CD4-positive, alpha-beta T cell treated with Interleukin-4 for 1 hour (primary cell): ENCODE measurements at regions not wholly inside any gene's neighbourhood (a gene's known extent, or its start where the extent isn't known, plus 50 kb on each side); places are given as distances from the start of the nearest gene placed in this dataset.

ENCODE experiments used
- DNase-seq, 2 donors: peaks; one replicate each; pipeline ENCODE4 v3.0.0-alpha.2; 2020 to 2022

- DNase-seq: peak in 1 of 2 donors; percentile 52
Observed at GRCh38 chr12:3950714-3951320, 77.6 kb upstream of the PARP11 start.

- peak in 1 of 2 donors; percentile 84 for DNase-seq
Observed at GRCh38 chr12:3947781-3948180, 74.6 kb upstream of the PARP11 start.

GRCh38 chr12:3945671-3946070 lies 72.5 kb upstream of the PARP11 start:
- no peak for DNase-seq

- no peak for DNase-seq
Observed at GRCh38 chr12:3944620-3945019, 71.4 kb upstream of the PARP11 start.

- DNase-seq: no peak
Observed at GRCh38 chr12:3938042-3938544, 64.9 kb upstream of the PARP11 start.

- peak in 1 of 2 donors; percentile 59 for DNase-seq
Observed at GRCh38 chr12:3935078-3935477, 61.9 kb upstream of the PARP11 start.

- no peak for DNase-seq
Observed at GRCh38 chr12:3933819-3934192, 60.6 kb upstream of the PARP11 start.

GRCh38 chr12:3933074-3933818 lies 60.0 kb upstream of the PARP11 start:
- DNase-seq: peak in 1 of 2 donors; percentile 43

- DNase-seq: no peak
Observed at GRCh38 chr12:3931776-3932175, 58.6 kb upstream of the PARP11 start.

- peak in 1 of 2 donors; percentile 42 for DNase-seq
Observed at GRCh38 chr12:3931206-3931605, 58.0 kb upstream of the PARP11 start.

GRCh38 chr12:3929875-3930615 lies 56.8 kb upstream of the PARP11 start:
- no peak for DNase-seq

- no peak for DNase-seq
Observed at GRCh38 chr12:3928538-3929184, 55.5 kb upstream of the PARP11 start.

GRCh38 chr12:3925621-3926020 lies 52.4 kb upstream of the PARP11 start:
- no peak for DNase-seq

- no peak for DNase-seq
Observed at GRCh38 chr12:3924761-3925160, 51.6 kb upstream of the PARP11 start.

GRCh38 chr12:3923021-3923420 lies 49.8 kb upstream of the PARP11 start:
- no peak for DNase-seq
